ENCODE measurements at regions not wholly inside any gene's neighbourhood (a gene's known extent, or its start where the extent isn't known, plus 50 kb on each side); places are given as distances from the start of the nearest gene placed in this dataset.

DNA sequence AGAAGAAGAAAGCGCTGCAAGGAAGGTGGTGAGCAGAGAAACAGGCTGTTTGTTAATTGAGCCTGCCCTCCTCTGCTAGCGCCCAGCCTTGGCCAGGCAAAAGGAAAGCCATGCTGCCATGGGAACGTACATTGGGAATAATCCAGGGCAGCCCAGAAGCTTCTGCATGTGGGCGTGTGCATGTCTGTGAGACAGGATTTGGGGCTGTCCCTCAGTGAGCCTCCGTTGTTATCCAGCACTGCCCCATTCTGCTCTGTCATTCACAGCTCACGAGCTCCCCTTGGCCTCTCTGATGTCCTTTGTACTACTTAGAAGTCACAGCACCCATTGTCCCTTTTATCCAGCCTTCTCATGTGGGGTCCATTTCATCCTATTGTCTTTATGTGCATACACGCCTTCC is 239.1 kb upstream of the ROPN1 start:
- H3K9me3 ChIP-seq (ENCODE audit: control insufficient read depth in 4 of 4, low read length in 3 of 4), result peaks cover 0 to 3% (median 1%) of the 10 kb centered on the region in 4 donors
- no peaks in the 10 kb centered on the region for H3K36me3 ChIP-seq (ENCODE audit: control insufficient read depth in 4 of 4, insufficient read depth in 3 of 4, low read depth in 1 of 4, low read length in 3 of 4)
- no peak overlapping the region for H3K4me3 ChIP-seq (ENCODE audit: low read depth in 1 of 3, low read length in 3 of 3)
- DNase-seq (ENCODE audit: low spot score), result no peak
- no peak overlapping the region for H3K27ac ChIP-seq (ENCODE audit: low read depth in 1 of 2, low read length in 2 of 2)
- no peak overlapping the region for H3K9ac ChIP-seq (ENCODE audit: low read depth in 1 of 2, low read length in 2 of 2)
- H3K4me1 ChIP-seq (ENCODE audit: control insufficient read depth in 4 of 4, insufficient read depth in 4 of 4, low read length in 3 of 4), result no peaks in the 10 kb centered on the region
- no peaks in the 10 kb centered on the region for H3K27me3 ChIP-seq (ENCODE audit: control insufficient read depth in 4 of 4, insufficient read depth in 4 of 4, low read length in 3 of 4)
- TF ChIP-seq TAF1 (conservative IDR thresholded peaks at IDR 0.05) (no peak), GABPA (IDR thresholded peaks at IDR 0.05 in 1 of 2, conservative IDR thresholded peaks at IDR 0.05 in 1 of 2) (no peak), SP1 (IDR thresholded peaks at IDR 0.05) (no peak), FOXA2 (IDR thresholded peaks at IDR 0.05) (no peak), HNF4G (IDR thresholded peaks at IDR 0.05) (no peak), RXRA (IDR thresholded peaks at IDR 0.05) (no peak), HNF4A (conservative IDR thresholded peaks at IDR 0.05) (no peak), JUND (IDR thresholded peaks at IDR 0.05) (no peak)
- TF ChIP-seq, protein P1, sequence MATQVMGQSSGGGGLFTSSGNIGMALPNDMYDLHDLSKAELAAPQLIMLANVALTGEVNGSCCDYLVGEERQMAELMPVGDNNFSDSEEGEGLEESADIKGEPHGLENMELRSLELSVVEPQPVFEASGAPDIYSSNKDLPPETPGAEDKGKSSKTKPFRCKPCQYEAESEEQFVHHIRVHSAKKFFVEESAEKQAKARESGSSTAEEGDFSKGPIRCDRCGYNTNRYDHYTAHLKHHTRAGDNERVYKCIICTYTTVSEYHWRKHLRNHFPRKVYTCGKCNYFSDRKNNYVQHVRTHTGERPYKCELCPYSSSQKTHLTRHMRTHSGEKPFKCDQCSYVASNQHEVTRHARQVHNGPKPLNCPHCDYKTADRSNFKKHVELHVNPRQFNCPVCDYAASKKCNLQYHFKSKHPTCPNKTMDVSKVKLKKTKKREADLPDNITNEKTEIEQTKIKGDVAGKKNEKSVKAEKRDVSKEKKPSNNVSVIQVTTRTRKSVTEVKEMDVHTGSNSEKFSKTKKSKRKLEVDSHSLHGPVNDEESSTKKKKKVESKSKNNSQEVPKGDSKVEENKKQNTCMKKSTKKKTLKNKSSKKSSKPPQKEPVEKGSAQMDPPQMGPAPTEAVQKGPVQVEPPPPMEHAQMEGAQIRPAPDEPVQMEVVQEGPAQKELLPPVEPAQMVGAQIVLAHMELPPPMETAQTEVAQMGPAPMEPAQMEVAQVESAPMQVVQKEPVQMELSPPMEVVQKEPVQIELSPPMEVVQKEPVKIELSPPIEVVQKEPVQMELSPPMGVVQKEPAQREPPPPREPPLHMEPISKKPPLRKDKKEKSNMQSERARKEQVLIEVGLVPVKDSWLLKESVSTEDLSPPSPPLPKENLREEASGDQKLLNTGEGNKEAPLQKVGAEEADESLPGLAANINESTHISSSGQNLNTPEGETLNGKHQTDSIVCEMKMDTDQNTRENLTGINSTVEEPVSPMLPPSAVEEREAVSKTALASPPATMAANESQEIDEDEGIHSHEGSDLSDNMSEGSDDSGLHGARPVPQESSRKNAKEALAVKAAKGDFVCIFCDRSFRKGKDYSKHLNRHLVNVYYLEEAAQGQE (IDR thresholded peaks at IDR 0.05), result no peak
- TF ChIP-seq, protein P2, sequence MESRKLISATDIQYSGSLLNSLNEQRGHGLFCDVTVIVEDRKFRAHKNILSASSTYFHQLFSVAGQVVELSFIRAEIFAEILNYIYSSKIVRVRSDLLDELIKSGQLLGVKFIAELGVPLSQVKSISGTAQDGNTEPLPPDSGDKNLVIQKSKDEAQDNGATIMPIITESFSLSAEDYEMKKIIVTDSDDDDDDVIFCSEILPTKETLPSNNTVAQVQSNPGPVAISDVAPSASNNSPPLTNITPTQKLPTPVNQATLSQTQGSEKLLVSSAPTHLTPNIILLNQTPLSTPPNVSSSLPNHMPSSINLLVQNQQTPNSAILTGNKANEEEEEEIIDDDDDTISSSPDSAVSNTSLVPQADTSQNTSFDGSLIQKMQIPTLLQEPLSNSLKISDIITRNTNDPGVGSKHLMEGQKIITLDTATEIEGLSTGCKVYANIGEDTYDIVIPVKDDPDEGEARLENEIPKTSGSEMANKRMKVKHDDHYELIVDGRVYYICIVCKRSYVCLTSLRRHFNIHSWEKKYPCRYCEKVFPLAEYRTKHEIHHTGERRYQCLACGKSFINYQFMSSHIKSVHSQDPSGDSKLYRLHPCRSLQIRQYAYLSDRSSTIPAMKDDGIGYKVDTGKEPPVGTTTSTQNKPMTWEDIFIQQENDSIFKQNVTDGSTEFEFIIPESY (IDR thresholded peaks at IDR 0.05), result no peak
- TF ChIP-seq, protein P3, sequence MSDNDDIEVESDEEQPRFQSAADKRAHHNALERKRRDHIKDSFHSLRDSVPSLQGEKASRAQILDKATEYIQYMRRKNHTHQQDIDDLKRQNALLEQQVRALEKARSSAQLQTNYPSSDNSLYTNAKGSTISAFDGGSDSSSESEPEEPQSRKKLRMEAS (IDR thresholded peaks at IDR 0.05), result no peak
- TF ChIP-seq, protein P4, sequence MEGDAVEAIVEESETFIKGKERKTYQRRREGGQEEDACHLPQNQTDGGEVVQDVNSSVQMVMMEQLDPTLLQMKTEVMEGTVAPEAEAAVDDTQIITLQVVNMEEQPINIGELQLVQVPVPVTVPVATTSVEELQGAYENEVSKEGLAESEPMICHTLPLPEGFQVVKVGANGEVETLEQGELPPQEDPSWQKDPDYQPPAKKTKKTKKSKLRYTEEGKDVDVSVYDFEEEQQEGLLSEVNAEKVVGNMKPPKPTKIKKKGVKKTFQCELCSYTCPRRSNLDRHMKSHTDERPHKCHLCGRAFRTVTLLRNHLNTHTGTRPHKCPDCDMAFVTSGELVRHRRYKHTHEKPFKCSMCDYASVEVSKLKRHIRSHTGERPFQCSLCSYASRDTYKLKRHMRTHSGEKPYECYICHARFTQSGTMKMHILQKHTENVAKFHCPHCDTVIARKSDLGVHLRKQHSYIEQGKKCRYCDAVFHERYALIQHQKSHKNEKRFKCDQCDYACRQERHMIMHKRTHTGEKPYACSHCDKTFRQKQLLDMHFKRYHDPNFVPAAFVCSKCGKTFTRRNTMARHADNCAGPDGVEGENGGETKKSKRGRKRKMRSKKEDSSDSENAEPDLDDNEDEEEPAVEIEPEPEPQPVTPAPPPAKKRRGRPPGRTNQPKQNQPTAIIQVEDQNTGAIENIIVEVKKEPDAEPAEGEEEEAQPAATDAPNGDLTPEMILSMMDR (IDR thresholded peaks at IDR 0.05; ENCODE audit: low read depth, low read length, missing input control), result no peak
- TF ChIP-seq, protein P5, sequence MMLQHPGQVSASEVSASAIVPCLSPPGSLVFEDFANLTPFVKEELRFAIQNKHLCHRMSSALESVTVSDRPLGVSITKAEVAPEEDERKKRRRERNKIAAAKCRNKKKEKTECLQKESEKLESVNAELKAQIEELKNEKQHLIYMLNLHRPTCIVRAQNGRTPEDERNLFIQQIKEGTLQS (IDR thresholded peaks at IDR 0.05), result no peak
- WGBS, result 85% methylated on average over 7 of the region's 7 CpGs

DNA sequence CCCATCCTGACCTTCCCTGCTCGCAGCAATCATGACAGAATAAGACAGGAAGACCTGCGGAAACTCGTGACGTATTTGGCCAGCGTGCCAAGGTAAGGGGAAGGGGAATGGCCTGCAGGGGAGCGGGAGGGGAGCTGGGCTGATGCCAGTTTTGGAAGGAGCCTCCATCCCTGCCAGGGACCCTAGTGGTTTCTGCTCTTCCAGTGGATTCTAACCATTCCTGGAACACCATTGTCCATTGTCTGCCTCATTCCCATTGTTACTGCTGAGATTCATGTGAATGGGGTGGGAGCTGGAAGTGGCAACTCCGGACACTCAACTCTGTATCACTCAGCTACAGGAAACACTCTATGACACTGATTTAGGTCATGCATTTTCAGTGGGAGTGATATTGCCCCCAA is 242.9 kb upstream of the ROPN1 start:
- H3K9me3 ChIP-seq (ENCODE audit: control insufficient read depth in 4 of 4, low read length in 3 of 4), result no peaks in the 10 kb centered on the region
- 88% methylated on average over 7 of the region's 7 CpGs for WGBS
- no peaks in the 10 kb centered on the region for H3K36me3 ChIP-seq (ENCODE audit: control insufficient read depth in 4 of 4, insufficient read depth in 3 of 4, low read depth in 1 of 4, low read length in 3 of 4)
- no peaks in the 10 kb centered on the region for H3K27me3 ChIP-seq (ENCODE audit: control insufficient read depth in 4 of 4, insufficient read depth in 4 of 4, low read length in 3 of 4)
- H3K27ac ChIP-seq (ENCODE audit: low read depth in 1 of 2, low read length in 2 of 2), result peak overlapping the region in 1 of 2 donors; percentile 37
- H3K4me1 ChIP-seq (ENCODE audit: control insufficient read depth in 4 of 4, insufficient read depth in 4 of 4, low read length in 3 of 4), result no peaks in the 10 kb centered on the region
- no peak overlapping the region for H3K9ac ChIP-seq (ENCODE audit: low read depth in 1 of 2, low read length in 2 of 2)
- no peak for DNase-seq (ENCODE audit: low spot score)
- H3K4me3 ChIP-seq (ENCODE audit: low read depth in 1 of 3, low read length in 3 of 3), result no peak overlapping the region
- TF ChIP-seq, protein P5 (IDR thresholded peaks at IDR 0.05), result no peak
- TF ChIP-seq NR2F2 (IDR thresholded peaks at IDR 0.05), result peak; percentile 78
- TF ChIP-seq RXRA (IDR thresholded peaks at IDR 0.05), result no peak

All from liver (tissue), 8 donors.